A673 (cell line): ENCODE measurements at regions not wholly inside any gene's neighbourhood (a gene's known extent, or its start where the extent isn't known, plus 50 kb on each side); places are given as distances from the start of the nearest gene placed in this dataset.

Source experiments
- EZH2 ChIP-seq: fragments of 200-600 bp; sonication (generic); IDR thresholded peaks from 2 replicates; pipeline ENCODE4 v1.6.1; 2017; ENCODE audit warnings: borderline replicate concordance, low read depth, mild to moderate bottlenecking, mixed read lengths, antibody characterized with exemption, low read length; ENCODE audit not compliant: poor library complexity, severe bottlenecking
- TF ChIP-seq, protein P1 (sequence below): fragments of 300-800, 200-600 bp; sonication (generic); conservative IDR thresholded peaks from 2 replicates; pipeline ENCODE4 v1.5.1; 2017; ENCODE audit warnings: low read depth, mild to moderate bottlenecking, antibody characterized with exemption, low read length, moderate library complexity, mixed read lengths

DNA sequence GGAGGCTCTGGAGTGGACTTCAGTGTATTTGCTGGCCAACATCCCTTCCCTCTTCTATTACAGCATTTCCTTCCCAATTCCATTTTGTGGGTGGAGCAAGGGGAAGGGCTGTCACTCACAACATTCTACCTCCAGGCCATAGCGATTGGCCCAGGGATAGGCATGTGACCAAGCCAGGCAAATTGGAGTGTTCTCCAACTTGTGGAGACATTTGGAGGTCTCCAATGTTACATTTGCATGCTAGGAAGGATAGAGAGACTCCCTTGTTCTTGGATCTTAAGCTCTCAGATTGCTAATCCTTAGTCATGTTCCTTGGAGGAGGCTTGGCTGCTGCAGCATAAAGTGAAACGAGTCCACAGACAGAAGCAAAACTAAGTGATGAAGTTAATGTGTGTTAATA is 95.6 kb upstream of the KIF5B start:
- TF ChIP-seq, protein P1, sequence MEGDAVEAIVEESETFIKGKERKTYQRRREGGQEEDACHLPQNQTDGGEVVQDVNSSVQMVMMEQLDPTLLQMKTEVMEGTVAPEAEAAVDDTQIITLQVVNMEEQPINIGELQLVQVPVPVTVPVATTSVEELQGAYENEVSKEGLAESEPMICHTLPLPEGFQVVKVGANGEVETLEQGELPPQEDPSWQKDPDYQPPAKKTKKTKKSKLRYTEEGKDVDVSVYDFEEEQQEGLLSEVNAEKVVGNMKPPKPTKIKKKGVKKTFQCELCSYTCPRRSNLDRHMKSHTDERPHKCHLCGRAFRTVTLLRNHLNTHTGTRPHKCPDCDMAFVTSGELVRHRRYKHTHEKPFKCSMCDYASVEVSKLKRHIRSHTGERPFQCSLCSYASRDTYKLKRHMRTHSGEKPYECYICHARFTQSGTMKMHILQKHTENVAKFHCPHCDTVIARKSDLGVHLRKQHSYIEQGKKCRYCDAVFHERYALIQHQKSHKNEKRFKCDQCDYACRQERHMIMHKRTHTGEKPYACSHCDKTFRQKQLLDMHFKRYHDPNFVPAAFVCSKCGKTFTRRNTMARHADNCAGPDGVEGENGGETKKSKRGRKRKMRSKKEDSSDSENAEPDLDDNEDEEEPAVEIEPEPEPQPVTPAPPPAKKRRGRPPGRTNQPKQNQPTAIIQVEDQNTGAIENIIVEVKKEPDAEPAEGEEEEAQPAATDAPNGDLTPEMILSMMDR = no peak
- no peak for TF ChIP-seq EZH2
